ENCODE measurements at regions not wholly inside any gene's neighbourhood (a gene's known extent, or its start where the extent isn't known, plus 50 kb on each side); places are given as distances from the start of the nearest gene placed in this dataset.

GRCh38 chr9:111237447-111237846, 92.6 kb downstream of the OR2K2 start:
- TF ChIP-seq CTCF (IDR thresholded peaks at IDR 0.05; ENCODE audit: insufficient read depth, low read depth, low read length), result no peak
- no peak for TF ChIP-seq EZH2 (IDR thresholded peaks at IDR 0.05; ENCODE audit: insufficient read depth, low read length)
